RWPE2 (cell line): ENCODE measurements at regions not wholly inside any gene's neighbourhood (a gene's known extent, or its start where the extent isn't known, plus 50 kb on each side); places are given as distances from the start of the nearest gene placed in this dataset.

Experiments
- ATAC-seq: fragments of 200-7000 bp; cut with Tn5 transposase; 3 replicates; pipeline ENCODE4 v1.9.1; 2021; ENCODE audit warnings: low read depth
- DNase-seq: peaks from one replicate; pipeline ENCODE4 v3.0.0-alpha.2; 2020; ENCODE audit warnings: low spot score
- H3K27ac ChIP-seq: fragments of 450-650 bp; 2 replicates; pipeline ENCODE4 v1.5.1; 2017; ENCODE audit warnings: mild to moderate bottlenecking; ENCODE audit not compliant: poor library complexity, severe bottlenecking
- H3K27me3 ChIP-seq: fragments of 250-450 bp; sonication (Bioruptor Pico); 2 replicates; pipeline ENCODE4 v1.5.1; 2021; ENCODE audit warnings: mild to moderate bottlenecking, moderate library complexity; ENCODE audit not compliant: insufficient read depth, poor library complexity, severe bottlenecking
- H3K36me3 ChIP-seq: fragments of 250-450 bp; sonication (Bioruptor Pico); 2 replicates; pipeline ENCODE4 v1.5.1; 2020; ENCODE audit warnings: low read depth, mild to moderate bottlenecking, moderate library complexity
- H3K4me1 ChIP-seq: fragments of 250-450 bp; sonication (Bioruptor Pico); 2 replicates; pipeline ENCODE4 v1.5.1; 2021; ENCODE audit warnings: mild to moderate bottlenecking, moderate library complexity; ENCODE audit not compliant: insufficient read depth, poor library complexity, severe bottlenecking
- H3K4me3 ChIP-seq: fragments of 250-450 bp; sonication (Bioruptor Pico); 2 replicates; pipeline ENCODE4 v1.5.1; 2021; ENCODE audit warnings: mild to moderate bottlenecking, moderate library complexity; ENCODE audit not compliant: severe bottlenecking
- H3K9me3 ChIP-seq: fragments of 250-450 bp; sonication (Bioruptor Pico); 2 replicates; pipeline ENCODE4 v1.5.1; 2021; ENCODE audit warnings: mild to moderate bottlenecking, moderate library complexity; ENCODE audit not compliant: severe bottlenecking
- CTCF ChIP-seq: fragments of 450-650 bp; IDR thresholded peaks from one replicate; pipeline ENCODE4 v1.5.1; 2017; ENCODE audit warnings: mild to moderate bottlenecking, moderate library complexity; ENCODE audit not compliant: poor library complexity, severe bottlenecking

GRCh38 chr1:81582467-81582986 is 218.2 kb upstream of the ADGRL2 start:
- no peak overlapping the region for H3K4me3 ChIP-seq
- H3K9me3 ChIP-seq: no peaks in the 10 kb centered on the region
- no peak for DNase-seq
- no peaks in the 10 kb centered on the region for H3K36me3 ChIP-seq
- TF ChIP-seq CTCF: no peak
- no peak for ATAC-seq
- no peak overlapping the region for H3K27ac ChIP-seq
- H3K4me1 ChIP-seq: no peaks in the 10 kb centered on the region
- no peaks in the 10 kb centered on the region for H3K27me3 ChIP-seq

DNA sequence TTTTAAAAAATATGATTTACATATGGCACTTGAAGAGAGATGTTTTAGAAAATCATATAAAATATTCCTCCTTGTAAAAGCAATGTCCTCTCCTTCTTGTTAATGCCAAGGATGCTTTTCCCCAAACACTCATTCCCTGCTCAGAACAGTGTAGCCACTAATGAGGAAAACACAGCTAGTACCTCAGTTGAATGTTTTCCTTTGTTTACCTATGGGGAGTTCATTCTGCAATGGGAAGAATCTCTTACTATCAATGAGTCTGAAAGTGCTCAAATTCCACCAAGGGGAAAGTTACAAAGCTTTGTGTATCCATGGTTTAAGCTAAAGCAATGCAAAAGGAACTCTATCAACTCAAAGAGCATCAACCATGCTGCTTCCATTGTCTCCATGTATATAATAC is 221.9 kb upstream of the ADGRL2 start:
- Histone ChIP-seq H3K27me3 (no peaks in the 10 kb centered on the region), H3K9me3 (no peaks in the 10 kb centered on the region), H3K27ac (no peak overlapping the region), H3K4me3 (no peak overlapping the region), H3K4me1 (no peaks in the 10 kb centered on the region), H3K36me3 (no peaks in the 10 kb centered on the region)
- ATAC-seq: no peak
- TF ChIP-seq CTCF: no peak
- no peak for DNase-seq

DNA sequence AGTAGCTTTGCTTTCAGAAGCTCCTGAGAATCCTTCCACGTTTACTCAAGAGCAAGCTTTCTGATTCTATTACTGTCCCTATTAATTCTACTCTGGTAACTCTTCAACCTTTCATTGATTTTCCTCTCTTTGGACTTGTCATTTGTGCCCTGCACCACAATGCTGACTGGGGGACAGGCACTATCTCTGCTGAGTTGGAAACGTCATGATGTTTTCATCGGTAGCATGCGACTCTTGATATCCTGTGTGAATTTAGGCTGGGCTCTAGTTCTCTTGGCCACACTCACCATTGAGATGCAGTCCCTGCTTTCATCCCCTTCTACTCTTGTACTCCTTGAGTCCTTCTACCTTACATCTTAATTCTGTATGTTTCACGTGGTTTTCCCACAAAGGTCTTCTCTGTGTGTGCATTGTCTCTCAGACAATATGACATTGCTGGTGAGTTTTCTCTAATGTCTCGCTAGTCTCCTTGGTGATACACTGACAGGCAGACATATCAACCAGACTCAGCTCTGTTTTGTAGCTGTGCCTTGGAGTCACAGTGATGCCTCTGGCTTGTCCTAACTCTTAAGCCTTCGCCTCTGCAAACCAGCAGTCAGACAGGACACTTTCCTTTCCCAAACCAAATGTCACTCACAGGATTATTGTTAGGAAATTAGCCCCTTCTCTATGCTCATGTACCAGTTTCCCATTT is 223.6 kb upstream of the ADGRL2 start:
- no peak for TF ChIP-seq CTCF
- no peak for ATAC-seq
- no peak for DNase-seq
- H3K4me1 ChIP-seq: no peaks in the 10 kb centered on the region
- H3K4me3 ChIP-seq: no peak overlapping the region
- H3K36me3 ChIP-seq: no peaks in the 10 kb centered on the region
- H3K27ac ChIP-seq: no peak overlapping the region
- no peaks in the 10 kb centered on the region for H3K27me3 ChIP-seq
- H3K9me3 ChIP-seq: no peaks in the 10 kb centered on the region

DNA sequence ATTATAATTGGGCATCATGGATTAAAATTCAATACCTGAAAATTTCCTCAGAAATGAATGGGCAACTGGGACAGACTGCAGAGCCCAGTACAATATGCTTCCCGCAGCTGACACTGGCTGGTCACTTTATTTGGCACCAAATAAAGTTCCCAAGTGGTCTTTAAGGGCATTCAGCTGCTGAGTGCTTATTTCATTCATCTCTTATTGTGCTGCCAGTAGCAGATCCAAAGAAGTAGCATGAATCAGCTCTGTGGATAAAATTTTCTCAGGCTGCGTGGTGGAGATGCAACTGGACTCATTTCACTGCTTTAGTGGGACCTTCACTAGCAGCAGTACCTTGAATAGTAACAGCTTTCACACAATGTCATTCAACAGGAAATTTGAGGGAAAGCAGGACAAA is 226.3 kb upstream of the ADGRL2 start:
- ATAC-seq (no peak), DNase-seq (no peak)
- no peaks in the 10 kb centered on the region for H3K4me1 ChIP-seq
- no peaks in the 10 kb centered on the region for H3K9me3 ChIP-seq
- no peaks in the 10 kb centered on the region for H3K27me3 ChIP-seq
- no peak for TF ChIP-seq CTCF
- no peaks in the 10 kb centered on the region for H3K36me3 ChIP-seq
- H3K4me3 ChIP-seq: no peak overlapping the region
- no peak overlapping the region for H3K27ac ChIP-seq

DNA sequence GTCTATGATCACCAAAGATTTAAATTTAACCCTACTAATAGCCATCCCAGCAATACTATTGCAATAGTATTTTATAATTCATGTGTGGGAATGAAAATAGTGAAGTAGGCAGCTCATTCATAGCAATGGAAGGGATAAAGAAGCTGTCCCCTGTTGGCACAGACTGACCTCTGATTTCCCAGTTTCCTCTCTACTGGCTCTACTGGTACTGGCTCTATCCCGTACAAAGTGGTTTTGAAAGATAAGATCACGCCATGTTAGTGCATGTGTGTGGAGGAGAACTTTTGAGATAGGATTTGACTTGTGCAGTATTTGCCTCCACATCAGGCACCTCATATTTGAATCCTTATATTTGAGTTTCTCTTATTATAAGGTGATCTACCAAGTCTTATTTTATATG is 227.3 kb upstream of the ADGRL2 start:
- H3K36me3 ChIP-seq: no peaks in the 10 kb centered on the region
- no peaks in the 10 kb centered on the region for H3K27me3 ChIP-seq
- ATAC-seq (no peak), DNase-seq (no peak)
- no peak for TF ChIP-seq CTCF
- H3K4me3 ChIP-seq: no peak overlapping the region
- no peaks in the 10 kb centered on the region for H3K4me1 ChIP-seq
- no peaks in the 10 kb centered on the region for H3K9me3 ChIP-seq
- H3K27ac ChIP-seq: no peak overlapping the region
